ENCODE measurements at regions not wholly inside any gene's neighbourhood (a gene's known extent, or its start where the extent isn't known, plus 50 kb on each side); places are given as distances from the start of the nearest gene placed in this dataset.

GRCh38 chr10:88059190-88059589 is 195.8 kb downstream of the PTEN start:
- DNase-seq (ENCODE audit: low spot score), result no peak

DNA sequence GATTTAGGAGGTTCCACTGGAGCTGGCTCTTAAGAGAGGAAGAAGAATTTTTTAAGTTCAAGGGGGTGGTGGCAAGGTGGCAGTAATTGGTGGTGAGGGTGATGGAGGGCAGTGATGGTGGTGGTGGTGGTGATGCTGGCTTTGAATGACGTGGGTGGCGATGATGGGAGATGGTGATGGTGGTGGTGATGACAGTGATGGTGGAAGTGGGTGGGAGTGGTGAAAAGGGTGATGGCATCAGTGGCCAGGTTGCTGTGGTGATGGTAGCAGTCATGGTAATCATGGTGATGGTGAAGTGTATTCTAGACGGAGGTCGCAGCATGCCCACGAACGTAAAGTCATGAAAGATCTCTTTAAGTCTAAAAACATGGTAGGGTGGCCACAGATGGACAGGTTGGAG is 197.3 kb downstream of the PTEN start:
- no peak for DNase-seq (ENCODE audit: low spot score)

DNA sequence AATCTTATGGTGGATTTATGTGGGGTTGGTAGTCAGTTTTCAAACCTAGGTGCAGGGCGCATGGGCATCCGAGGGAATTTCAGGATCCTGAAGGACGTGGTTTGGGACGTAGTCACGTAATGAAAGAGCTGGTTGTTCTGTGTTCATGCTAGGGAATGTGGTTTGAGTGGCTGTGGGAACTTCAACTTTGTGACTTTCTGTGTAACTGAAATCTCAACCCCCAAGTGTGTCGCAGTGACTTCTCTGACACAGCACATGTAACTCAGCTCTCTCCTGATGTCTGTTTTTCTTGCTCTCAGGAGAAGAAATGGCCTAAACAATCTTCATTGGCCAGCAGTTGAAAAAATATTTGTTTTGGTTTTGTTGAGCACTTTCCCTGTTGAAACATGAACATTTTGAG is 199.0 kb downstream of the PTEN start:
- no peak for DNase-seq (ENCODE audit: low spot score)

DNA sequence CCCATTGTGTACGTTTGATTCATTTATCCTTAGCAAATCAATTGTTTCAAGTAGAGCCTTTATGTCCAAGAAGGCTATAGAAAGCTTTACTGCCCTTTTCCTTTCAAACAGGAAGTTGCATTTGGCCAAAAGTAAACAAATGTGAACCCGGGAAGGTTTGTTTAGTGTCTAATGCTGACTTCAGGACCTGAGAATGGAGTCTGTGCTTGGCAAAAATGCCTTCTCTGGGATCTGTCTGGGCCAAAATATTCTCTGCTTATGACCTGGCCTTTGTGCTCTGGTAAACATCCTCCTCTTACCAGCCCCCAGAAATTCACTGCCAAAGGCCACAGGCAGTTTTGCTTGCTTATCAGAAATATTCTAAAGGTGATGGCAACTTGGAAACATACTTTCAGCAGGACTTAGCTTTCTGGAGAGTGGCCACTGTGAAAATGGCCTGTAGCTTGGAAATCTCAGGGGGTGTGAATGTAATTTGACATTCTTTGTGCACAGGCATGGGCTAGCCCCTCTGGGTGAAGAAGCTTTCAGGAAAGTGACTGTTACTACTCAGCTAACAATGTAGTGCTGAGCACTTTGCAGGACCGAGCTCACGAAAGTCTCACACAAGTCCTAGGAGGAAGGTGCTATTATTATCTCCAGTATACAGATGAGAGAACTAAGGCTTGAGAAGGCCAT is 199.5 kb downstream of the PTEN start:
- DNase-seq (ENCODE audit: low spot score), result no peak

DNA sequence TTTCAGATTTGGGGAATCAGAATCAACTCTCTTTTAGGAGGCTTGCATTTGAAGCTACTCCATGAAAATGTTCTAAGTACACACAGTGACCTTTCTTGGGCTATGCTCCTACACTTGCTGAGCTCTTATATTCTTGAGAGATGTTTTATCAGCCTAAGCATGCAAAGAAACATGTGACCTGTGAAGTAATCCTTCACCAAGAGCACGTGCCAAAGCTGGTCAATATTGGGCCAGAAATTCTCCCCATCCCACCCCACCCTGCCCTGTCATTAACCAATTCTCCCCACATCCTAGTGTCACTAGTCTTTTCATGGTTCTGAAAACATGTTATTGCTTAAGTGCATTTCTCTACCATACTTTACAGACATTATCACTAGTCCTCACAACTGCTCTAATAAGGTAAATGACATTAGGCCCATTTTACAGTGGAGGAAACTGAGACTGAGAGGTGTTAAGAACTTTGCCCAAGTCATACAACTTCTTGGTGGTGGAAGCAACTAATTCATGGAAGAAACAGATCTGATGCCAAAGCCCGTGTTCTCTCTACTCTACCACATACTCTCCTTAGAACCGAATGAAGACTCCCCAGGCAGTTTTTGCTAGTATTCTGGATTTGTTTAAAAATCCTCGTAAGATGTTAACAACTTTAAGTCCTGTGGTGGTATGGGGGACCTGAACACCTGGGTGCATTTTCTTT is 200.6 kb downstream of the PTEN start:
- DNase-seq (ENCODE audit: low spot score), result no peak

- no peak for DNase-seq (ENCODE audit: low spot score)
These were observed 201.4 kb downstream of the PTEN start for GRCh38 chr10:88064608-88065382.

GRCh38 chr10:88065383-88066049 is 202.1 kb downstream of the PTEN start:
- DNase-seq (ENCODE audit: low spot score), result no peak

DNA sequence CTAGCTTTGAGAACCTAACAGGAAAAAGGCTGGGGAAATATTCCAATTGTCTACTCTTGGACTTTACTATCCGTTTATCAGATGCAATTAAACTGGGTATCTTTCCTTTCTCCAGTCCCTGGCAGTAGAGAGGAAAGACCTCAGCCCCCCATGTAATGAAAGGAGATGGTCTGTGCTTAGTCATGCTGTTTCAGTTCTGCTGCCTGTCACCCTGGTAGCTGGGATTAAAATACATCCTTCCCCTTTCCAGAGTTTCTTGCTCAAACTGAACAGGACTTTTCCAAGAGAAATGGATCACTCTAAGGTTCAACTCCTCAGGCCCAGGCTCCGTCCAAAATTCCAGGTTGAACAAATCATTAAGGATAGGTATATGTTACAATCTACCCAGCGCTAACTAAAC is 202.9 kb downstream of the PTEN start:
- no peak for DNase-seq (ENCODE audit: low spot score)

- DNase-seq (ENCODE audit: low spot score), result no peak
These were observed 203.5 kb downstream of the PTEN start for GRCh38 chr10:88066876-88067275.

DNA sequence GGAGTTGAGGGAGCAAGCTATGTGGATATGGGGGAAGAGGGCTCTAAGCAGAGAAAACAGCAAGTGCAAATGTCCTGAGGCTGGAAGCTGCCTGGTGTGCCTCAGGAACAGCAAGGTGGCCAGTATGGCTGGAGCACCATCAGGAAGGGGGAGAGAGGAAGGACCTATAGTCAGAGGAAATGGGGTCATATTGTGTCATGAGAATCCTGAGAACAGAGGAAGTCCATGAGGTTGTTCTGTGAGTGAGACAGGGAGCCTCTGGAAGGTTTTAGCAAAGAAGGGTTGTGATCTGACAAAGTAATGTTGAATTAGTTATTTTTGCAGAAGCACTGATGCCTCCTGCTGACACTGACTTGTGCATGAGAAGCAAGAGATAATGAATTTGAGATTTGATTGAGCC is 204.3 kb downstream of the PTEN start:
- DNase-seq (ENCODE audit: low spot score), result no peak

GRCh38 chr10:88069338-88069737 is 205.9 kb downstream of the PTEN start:
- no peak for DNase-seq (ENCODE audit: low spot score)

DNA sequence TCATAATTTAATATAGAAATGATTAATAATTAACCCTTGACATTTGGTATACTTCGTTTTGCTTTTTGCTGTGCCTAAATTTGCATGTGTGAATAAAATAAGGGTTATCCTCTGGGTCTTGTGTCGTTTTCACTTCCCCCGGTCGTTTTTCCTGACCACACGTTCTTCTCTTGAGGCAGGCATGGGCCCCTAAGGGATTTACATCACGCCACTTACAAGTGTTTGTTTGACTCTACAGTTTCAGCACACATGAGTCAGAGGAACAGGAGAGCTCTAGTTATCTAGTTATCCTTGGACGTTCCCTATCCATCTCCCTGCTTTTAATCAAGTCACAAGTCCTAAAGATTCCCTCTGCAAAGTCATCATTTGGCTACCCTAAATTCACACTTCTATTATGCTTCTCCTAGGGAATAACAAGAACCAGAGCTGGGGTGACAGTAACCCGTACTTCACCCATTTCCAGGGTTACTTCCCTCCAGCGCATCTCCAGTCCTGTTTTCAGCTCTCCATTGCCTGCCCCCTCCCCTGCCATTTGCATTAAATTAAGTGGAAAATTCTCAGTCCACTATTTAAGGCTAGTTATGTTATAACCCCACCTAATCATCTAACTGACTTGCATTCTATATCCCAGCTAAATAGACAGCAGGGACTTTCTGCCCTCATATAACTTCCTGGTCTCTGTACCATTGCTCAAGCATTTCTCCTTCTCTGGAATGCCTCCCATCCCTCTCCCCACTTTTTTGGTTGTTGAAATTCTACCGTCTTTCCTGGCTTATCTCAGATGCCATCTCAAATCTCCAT is 206.9 kb downstream of the PTEN start:
- DNase-seq (ENCODE audit: low spot score), result no peak

GRCh38 chr10:88071879-88072278 is 208.5 kb downstream of the PTEN start:
- DNase-seq (ENCODE audit: low spot score), result no peak

- no peak for DNase-seq (ENCODE audit: low spot score)
These were observed 210.3 kb downstream of the PTEN start for GRCh38 chr10:88073682-88074081.

DNA sequence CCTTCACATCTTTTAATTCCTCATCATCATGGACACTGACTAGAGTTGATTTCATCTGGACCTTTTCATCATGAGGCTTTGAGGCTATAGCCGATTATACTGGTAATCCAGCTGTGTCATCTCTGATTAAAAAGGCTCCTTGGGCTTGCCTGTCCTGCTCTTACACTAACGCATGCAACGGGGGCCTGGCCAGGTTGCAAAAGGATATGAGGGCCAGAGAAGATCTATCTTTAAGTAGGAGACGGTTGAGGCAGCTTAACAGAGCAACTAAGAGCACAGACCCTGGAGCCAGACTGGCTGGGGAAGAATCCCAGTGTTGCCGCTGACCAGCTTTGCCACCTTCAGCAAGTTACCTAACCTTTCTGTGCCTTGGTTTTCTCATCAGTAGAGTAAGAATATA is 211.5 kb downstream of the PTEN start:
- no peak for DNase-seq (ENCODE audit: low spot score)

- no peak for DNase-seq (ENCODE audit: low spot score)
These were observed 212.8 kb downstream of the PTEN start for GRCh38 chr10:88076027-88076880.

- DNase-seq (ENCODE audit: low spot score), result no peak
These were observed 214.6 kb downstream of the PTEN start for GRCh38 chr10:88077977-88078376.

- peak; percentile 13 for DNase-seq (ENCODE audit: low spot score)
These were observed 216.8 kb downstream of the PTEN start for GRCh38 chr10:88080213-88080612.

DNA sequence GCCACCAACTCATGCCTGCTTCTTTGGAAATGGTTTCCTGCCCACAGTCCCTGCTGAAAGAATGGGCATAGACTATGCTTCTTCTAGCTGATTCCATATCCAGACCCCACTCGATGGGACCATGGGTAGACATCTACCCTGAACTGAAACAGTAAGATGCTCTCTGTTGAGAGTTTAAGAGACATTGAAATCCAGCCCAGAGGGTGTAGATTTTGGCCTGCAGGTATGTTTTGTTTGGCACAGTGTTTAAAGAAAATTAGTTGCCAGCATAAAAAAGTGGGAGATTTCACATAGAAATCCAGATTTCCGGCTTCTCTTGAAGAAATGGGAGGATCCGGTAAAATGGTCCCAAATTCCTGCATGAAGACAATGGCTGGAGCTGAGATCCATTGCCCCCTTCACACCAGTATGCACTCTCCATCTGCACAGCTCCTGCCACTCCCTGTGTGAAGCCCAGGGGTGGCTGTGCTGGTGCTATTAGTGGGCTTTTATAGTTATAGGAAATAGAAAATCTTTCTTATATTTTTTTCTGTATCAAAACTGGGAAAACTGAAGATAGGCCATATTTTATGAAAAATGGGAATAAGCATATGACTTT is 218.1 kb downstream of the PTEN start:
- DNase-seq (ENCODE audit: low spot score), result no peak

- DNase-seq (ENCODE audit: low spot score), result no peak
These were observed 219.0 kb downstream of the PTEN start for GRCh38 chr10:88082391-88082790.
